ENCODE measurements at regions not wholly inside any gene's neighbourhood (a gene's known extent, or its start where the extent isn't known, plus 50 kb on each side); places are given as distances from the start of the nearest gene placed in this dataset.
A peak's percentile ranks its signal among the peaks of the same experiment; 100 is the strongest.

DNA sequence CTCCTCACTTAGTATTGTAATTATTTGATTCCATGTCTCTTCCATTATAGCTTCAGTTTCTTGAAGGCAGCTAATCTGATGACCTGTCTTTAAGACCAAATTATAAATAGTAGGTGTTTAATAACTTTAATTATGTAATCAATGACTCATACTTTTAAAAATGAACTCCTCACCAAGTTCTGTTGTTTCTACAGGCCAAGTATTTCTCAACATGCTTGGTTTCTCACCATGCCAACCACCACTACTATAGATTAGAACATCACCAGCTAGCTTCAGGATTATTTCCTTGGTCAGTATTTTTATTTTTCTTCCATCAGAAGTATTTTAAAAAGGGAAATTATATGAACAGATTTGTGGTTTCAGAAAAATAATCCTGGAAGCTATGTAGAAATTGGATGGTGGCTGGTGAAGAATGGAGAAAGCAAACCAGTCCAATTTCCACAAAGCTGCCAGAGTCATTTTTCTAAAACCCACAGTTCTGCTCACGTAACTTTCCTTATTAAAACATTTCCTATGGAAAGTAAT lies 237.7 kb upstream of the DACH1 start:
- peak; percentile 21 for DNase-seq (ENCODE audit: low read depth)

DNA sequence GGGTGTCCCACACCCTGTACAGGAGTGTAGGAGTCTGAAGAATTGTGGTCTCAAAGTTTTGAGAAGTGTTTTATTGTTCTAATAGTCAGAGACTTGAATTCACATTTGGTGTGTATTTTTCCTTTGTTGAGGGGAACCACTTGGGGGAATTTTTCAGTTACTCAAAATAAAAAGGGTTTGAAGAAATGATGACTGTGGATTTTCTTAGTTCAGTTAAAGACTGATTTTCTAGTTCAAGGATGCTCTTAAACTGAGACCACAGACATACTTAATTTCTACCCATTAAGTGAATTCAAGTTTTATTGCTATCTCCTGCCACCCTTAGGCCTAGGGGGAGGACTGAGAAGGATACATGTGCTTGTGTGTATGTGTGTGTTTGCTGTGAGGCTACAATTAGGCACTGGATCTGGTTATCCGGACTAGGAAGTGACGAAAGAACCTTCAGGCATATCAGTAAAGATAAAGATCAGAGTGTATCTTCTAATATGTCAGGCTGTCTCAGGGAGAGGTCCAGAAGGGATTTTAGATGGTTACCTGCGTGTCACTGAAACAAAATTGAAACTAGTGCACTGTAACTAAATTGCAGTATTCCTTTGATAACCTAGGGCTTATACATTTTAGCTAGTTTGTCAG lies 234.9 kb upstream of the DACH1 start:
- no peak for DNase-seq (ENCODE audit: low read depth)

DNA sequence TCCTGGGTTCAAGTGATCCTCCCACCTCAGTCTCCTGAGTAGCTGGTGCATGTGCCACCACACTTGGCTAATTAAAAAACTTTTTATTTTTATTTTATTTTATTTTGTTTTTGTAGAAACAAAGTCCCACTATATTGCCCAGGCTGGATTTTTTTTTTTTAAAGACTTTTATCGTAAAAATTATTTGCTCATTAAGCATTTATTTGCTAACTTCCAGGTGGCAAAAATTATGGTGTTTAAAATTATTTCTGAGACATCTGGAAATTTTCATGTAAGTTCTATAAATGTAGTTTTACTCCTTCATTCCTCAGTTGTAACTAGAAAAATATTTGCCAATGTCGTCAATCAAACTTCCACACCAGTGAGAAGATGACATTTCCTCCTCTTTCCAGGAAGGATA lies 233.3 kb upstream of the DACH1 start:
- no peak for DNase-seq (ENCODE audit: low read depth)

DNA sequence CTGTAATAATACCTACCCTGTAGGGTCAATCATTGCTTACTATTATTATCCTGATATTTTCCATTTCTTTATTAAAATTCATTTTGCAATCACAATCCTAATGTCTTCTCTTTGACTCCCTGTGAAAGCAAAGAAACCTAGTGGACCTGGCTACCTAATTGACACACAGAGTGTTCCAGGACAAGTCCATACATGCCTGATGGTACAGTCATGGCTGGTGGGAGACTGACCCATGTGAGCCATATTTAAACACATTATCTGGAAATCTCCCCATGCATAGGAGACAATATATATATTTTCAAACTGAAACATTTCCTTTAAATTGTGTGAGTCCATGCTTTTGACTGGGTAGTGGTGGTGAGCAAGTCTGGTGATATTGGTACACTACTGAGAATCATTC lies 230.6 kb upstream of the DACH1 start:
- no peak for DNase-seq (ENCODE audit: low read depth)

DNA sequence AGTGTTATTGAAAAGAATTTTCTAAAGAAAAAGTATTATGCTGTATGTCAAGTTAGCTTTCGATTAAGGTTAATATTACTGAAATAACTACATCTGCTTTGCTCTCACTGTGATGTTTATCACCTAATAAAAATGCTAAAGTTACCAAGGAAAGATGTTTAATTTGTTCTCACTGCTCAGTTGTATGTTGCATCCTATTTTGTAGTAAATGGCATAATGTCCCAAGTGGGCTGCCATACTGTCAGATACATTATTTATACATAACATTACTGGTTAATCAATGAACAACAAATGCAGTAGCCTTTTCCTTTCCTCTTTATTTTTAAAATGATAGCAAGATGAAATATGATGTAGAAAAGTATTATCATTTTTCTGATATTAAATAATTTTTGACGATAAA lies 226.3 kb upstream of the DACH1 start:
- DNase-seq (ENCODE audit: low read depth) = no peak

DNA sequence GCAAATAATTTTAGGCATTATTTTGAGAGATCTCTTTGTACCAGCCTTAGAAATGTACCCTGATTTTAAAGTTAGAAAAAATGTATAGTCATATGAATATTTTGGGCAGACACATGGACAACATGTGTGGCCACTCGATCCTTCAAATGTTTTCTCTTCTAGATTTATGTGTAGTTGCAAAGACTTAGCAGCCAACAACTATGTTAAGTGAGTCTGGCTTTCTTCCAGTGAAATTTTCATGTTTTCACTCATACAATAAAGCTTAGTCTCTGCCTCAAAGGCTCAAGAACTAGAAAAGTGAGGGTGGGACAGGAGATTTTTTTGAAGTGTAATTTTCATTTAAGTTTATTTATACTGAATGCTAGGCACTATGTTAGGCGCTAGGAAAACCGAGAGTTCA lies 207.7 kb upstream of the DACH1 start:
- peak; percentile 8 for DNase-seq (ENCODE audit: low read depth)

DNA sequence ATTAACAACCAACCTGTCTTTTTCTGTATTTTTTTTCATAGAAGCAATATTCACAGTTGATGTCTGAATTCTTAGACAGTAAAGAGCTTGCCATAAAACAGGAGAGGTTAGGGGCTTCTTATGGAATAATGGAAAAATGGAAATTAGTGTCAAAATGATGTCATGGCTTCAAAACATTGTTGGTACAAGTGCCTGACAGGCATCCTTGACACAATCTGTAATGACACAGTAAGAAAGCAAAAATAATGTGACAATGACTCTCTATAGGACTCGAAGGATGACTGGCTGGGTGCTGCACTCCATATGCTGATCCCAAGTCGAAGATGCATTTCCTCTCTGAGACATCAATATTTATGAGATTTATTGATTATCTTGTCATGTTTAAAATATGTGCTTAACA lies 205.3 kb upstream of the DACH1 start:
- no peak for DNase-seq (ENCODE audit: low read depth)

DNA sequence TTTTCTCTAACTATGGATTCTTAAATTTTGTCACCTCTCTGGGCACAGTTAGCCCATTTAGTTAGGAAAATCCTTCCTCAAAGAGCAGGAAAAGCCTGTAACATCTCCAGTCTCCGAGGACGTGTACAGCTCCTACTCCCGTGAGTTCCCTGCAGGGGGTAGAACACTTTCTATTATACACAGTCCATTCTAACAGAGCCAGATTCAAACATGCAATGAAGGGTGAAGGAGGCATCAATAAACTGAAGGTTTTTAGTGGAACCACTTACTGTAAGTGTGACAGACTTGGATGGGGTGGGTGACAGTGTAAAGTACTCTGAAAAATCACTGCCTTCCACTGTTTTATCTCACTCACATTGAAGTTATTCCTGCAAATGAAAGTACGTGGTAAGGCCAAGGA lies 204.7 kb upstream of the DACH1 start:
- no peak for DNase-seq (ENCODE audit: low read depth)

DNA sequence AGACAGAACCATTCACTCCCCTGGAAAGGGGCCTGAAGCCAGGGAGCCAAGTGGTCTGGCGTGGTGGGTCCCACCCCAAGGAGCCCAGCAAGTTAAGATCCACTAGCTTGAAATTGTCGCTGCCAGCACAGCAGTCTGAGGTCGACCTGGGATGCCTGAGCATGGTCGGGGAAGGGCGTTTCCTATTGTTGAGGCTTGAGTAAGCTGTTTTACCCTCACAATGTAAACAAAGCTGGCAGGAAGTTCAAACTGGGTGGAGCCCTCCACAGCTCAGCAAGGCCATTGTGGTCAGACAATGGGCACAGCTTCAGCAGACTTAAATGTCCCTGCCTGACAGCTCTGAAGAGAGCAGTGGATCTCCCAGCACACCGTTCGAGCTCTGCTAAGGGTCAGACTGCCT lies 195.6 kb upstream of the DACH1 start:
- DNase-seq (ENCODE audit: low read depth) = no peak

DNA sequence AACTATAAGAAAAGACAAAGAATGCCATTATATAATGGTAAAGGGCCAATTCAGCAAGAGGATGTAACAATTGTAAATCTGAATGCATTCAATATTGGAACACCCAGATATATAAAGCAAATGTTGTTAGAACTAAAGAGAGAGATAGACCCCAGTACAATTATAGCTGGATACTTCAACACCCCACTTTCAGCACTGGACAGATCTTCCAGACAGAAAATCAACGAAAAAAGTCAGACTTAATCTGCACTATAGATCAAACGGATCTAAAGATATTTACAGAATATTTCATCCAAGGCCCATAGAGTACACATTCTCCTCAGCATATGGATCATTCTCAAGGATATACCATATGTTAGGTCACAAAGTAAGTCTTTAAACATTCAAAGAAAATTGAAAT lies 194.6 kb upstream of the DACH1 start:
- no peak for DNase-seq (ENCODE audit: low read depth)

DNA sequence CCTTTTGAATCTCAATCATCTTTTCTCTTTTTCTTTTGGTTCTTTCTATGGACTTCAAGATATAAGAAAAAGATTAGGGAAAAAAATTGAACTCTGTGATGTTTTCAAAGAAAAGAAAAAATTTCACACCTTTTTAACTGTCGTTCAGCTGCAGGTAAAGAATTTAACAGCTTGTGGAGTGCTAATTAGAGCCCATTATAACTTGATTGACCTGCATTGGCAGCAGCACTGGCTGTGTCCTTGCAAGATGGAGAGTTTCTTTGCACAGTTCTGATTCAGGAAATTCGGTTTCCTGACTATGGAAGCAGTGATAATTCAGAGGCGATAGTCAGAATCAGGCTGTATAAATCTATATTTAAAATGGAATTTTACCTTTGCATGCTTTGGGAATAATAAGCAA lies 183.2 kb upstream of the DACH1 start:
- no peak for DNase-seq (ENCODE audit: low read depth)

DNA sequence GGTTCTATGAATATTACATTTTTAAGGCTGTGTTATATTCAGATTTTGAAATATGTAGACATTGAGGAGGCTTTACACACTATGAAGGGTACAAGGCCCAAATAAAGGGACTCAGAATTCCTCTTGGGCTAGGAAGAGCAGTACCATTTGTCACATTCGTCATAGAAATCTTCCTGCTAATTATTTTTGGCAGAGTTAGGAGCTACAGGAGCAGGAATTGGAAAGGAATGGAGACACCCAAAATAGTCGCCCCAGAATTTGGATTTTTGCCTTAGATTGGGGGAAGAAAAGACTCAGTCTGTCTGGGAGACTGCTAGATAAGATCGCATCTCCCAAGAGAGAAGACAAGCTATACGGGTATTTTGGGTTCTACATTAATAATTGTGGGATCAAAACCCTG lies 176.4 kb upstream of the DACH1 start:
- no peak for DNase-seq (ENCODE audit: low read depth)

DNA sequence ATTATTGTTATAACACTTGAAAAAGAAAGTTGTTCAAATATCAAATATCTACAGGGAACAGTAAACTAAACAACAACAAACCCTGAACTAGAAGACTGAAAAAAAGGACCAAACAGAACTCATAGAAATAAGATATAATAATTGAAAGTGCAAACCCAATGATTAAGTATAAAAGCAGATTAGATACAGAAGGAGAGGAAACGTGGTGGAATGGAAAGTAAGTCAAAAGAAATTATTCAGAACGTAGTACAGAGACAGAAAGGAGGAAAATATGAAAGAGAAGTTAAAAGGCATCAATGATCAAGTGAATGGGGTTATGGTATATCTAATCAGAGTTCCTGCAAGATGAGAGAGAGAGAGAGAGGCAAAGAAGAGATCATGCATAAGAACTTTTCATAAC lies 174.2 kb upstream of the DACH1 start:
- DNase-seq (ENCODE audit: low read depth) = no peak

DNA sequence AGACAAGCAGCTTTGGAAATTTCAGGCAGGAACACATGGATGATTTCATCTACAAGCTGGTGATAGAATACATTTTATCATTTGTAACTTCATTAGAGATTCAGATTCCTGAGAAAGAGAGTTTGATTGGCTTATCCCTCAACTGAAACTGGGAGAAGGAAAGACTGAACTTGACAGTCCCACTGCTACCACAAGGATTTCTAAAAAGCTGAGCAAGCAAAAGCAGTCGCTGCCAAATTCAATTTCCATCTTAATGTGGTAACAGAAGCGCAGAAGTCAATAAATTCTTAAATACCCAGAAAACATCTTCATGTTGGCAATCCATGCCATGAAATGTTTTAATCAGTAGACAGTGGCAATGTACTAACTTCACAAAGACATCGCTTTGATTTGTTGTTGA lies 172.1 kb upstream of the DACH1 start:
- DNase-seq (ENCODE audit: low read depth) = no peak

DNA sequence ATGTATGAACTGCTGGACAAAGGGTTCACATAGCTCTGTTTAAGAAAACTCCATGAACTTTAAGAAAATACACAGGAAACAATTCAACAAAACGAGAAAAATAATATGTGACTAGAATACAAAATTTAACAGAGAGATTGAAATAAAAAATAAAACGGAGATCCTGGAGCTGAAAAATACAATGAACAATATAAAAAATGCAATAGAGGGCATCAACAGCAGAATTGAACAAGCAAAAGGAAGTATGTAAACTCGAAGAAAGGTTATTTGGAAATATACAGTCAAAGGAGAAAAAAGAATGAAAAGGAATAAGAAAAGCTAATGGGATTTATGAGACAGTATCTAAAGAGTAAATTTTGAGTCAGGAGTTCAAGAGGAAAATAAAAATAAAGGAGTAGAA lies 163.0 kb upstream of the DACH1 start:
- DNase-seq (ENCODE audit: low read depth) = no peak

DNA sequence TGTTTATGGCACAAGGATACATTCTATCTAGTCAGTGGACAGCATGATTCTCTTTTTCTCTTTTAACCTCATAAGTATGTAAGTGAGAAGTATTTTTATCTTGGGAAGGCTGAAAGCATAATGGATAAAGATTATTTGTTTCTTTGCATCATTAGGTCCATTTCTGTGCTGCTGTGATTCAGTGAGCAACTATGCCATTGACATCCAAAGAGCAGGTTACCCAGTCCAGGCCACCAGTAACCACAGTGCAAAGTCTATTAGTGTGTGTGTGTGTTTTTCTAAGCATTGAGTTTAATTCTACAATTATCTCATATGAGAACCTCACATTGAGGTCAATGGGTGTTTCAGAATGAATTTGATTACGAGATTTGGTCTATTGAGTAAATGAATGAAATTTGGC lies 158.8 kb upstream of the DACH1 start:
- no peak for DNase-seq (ENCODE audit: low read depth)

DNA sequence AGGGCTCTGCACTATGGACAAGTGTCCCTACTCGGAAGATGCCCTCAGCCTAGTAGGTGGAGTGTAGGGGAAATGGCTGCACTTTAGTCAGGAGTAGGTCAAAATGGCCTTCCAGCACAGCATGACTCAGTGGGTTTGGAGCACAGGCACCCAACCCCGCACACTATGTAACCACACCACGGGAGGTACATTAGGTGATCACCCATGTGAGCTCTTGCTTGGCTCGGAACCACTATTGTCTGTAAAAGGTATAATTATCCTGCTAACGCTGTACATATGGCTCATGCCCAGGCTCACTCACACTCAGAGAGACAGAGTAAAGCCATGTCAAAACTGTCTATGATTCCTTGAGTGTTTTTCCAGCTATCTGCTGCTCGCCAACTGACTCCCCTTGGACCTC lies 156.9 kb upstream of the DACH1 start:
- DNase-seq (ENCODE audit: low read depth) = no peak

DNA sequence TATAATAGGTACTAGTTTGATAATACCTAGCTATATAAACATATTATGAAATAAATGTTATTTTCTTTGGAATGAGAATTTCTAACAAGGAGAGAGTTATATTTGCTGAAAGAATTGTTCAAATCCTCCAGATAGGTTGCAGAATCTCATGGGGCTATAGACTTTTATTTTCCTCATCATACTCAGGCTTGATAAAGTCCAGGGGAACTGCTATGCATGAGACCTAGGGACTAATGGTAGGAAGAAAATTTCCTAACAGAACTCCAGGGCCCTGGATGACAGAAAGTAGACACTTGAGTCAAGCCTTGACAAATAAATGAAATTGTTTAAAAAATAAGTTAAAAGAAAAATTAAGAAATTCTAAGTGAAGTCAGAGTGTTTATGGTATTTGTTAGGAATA lies 138.5 kb upstream of the DACH1 start:
- no peak for DNase-seq (ENCODE audit: low read depth)

DNA sequence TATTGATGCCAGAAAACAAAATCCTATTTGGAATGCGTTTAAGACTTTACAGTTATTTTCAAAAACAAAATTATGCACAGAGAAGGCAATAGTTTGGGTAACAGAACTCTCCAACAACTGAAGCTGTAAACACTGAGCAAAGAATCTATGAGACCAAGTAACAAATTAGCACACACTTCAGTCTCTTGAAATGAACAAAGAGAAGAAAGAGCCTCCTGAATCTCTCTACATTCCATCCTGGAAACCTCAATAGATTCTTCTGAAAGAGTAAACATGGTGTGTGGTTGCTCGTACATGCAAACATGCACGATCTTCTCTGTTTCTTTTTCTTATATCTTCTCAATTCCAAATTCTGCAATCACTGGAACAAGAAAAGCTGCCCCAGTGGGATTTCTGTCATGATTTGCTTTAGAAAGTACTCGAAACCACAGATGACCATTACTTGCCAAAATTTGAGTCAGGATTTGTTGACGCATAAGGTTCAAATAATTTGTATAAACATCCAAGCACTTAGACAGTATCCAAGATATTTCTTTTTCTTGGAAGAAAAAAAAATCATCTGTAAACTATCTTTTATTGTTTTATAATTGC lies 137.9 kb upstream of the DACH1 start:
- DNase-seq (ENCODE audit: low read depth) = peak; percentile 62

DNA sequence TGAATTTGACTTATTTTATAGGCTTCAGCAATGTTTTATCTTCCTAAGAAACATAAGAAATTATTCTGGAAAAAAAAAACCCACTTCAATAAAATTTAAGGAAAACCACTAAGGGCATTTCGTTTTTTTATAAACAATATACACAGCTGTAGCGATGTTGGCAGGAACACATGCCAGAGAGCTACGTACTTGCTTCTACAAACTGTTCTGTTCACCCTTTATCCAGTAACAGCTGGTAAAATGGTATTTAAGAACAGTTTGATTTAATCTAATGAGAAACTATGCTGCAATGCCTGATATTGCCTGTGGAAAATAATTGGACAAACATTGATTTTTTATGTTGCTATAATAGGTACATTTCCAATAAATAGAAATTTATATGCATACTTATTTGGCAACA lies 137.2 kb upstream of the DACH1 start:
- DNase-seq (ENCODE audit: low read depth) = no peak

DNA sequence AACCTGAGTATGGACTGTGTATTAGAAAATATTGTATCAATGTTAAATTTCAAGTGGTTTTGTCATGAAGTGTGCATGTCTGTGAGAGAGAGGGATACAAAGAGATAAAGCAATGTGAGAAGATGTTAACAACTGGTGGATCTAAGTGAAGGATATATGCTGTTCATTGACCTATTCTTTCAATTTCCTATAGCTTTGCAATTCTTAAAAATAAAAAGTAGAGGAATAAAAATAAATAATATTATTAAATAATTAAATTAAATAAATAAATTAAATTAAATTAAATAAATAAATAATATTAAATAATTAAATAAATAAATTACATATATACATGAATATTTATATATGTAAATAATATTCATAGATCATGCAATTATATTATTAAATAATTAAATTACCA lies 131.2 kb upstream of the DACH1 start:
- no peak for DNase-seq (ENCODE audit: low read depth)

DNA sequence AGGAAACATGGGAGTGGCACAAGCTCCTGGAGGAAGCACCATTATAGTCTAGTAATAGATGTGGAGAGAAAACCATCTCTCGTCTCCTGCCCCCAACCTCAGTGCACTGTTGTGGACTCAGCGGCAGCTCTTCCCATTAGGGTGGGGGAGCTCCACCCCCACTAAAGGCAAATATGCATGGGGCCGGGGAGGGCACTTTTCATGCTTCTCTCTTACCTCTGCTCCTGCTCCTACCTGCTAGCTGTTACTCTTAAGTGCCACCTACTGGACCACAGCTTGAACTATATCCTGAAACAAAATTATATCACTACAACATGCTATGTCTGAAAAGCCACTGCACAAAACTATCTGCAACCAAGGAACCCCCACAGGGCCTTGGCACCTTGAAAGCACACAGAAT lies 112.6 kb upstream of the DACH1 start:
- no peak for DNase-seq (ENCODE audit: low read depth)

DNA sequence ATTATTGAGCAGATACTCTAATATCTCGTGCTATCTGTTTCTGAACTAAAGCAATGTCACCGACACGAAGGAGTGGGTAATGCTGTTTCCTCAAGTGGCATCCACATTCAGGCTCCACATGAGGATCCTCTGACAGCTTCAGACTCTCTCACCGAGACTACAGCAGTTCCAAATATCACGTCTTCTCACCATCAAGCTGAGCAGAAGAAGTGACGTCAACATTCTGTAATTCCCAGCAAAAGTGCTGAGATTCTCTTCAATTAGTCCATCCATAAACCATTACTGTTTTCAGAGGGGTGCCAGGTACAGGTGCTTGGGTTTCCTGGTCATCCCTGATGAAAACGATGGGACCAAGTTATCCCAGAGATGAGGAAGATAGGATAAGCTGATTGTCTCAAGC lies 110.0 kb upstream of the DACH1 start:
- DNase-seq (ENCODE audit: low read depth) = no peak

DNA sequence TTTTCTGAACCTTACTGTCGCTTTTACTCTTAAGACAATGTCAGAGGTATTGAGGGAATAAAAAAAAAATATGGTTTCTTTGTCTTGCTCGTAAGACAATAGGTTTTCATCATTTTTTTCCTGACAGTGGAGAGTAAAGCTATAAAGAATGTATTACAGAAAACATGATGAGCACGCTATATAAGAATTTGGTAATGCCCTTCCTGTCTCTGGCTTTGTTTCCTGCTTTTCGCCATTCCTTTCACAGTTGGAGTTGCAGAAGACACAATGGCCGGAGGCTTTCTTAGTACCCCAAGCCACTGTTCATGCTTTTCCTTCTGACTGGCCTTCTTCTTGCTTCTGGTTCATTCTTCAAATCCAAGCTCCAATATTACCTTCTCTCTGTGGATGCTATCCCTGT lies 101.0 kb upstream of the DACH1 start:
- no peak for DNase-seq (ENCODE audit: low read depth)

All from GM04504 (cell line).